GM12878 (cell line): ENCODE measurements at regions not wholly inside any gene's neighbourhood (a gene's known extent, or its start where the extent isn't known, plus 50 kb on each side); places are given as distances from the start of the nearest gene placed in this dataset.

Experiments used
- ATAC-seq: fragments of 200-7000 bp; cut with Tn5 transposase; 3 replicates; pipeline ENCODE4 v1.9.1; 2020; ENCODE audit warnings: mild to moderate bottlenecking, moderate library complexity
- BruUV-seq: library from RNA; stranded (reverse); fragments of 400-500 nt; replicated peaks from 2 replicates; lab custom pipeline; 2021; lab: Mats Ljungman, UMichigan
- CTCF ChIA-PET: fragments of 300-600 bp; sonication (Branson Sonifier 250); formaldehyde crosslinking; extraction: SDS; loops from one replicate; lab custom pipeline; 2021; ENCODE audit warnings: inconsistent platforms; lab: Yijun Ruan, JAX
- POLR2A ChIA-PET: fragments of 350-600 bp; formaldehyde crosslinking; extraction: SDS; loops from one replicate; lab custom pipeline; 2021; ENCODE audit warnings: inconsistent platforms; lab: Charles Lee
- RAD21 ChIA-PET: fragments of 300-600 bp; sonication (Branson Sonifier 250); formaldehyde crosslinking; loops from one replicate; lab custom pipeline; 2023; ENCODE audit warnings: antibody characterized with exemption; ENCODE audit not compliant: unreplicated experiment; lab: Charles Lee
- SMC1A ChIA-PET: fragments of 300-600 bp; sonication (Branson Sonifier 250); formaldehyde crosslinking; loops from one replicate; lab custom pipeline; 2023; ENCODE audit not compliant: unreplicated experiment, uncharacterized antibody; lab: Charles Lee
- DNase-seq: peaks from one replicate; pipeline ENCODE4 v3.0.0-alpha.2; 2011; ENCODE audit warnings: low read depth, low spot score
- FAIRE-seq: peaks from 3 replicates; lab custom pipeline; 2011; peaks lifted over from hg19 to GRCh38; lab: Jason Lieb, UNC
- H2AFZ ChIP-seq: 2 replicates; pipeline ENCODE4 v1.6.0; 2011; ENCODE audit warnings: low read depth, low read length, control low read depth; ENCODE audit not compliant: control insufficient read depth
- H3K27ac ChIP-seq: 2 replicates; pipeline ENCODE4 v1.5.1; 2011; ENCODE audit warnings: control low read depth; ENCODE audit not compliant: control insufficient read depth, insufficient read depth
- H3K27me3 ChIP-seq, 2 experiments: replicated peaks in 1 of 2; 2 replicates each; pipeline versions ENCODE4 v1.6.0 to v1.6.1; 2011; ENCODE audit warnings: low read length in 1 of 2; ENCODE audit not compliant: control insufficient read depth in 2 of 2, insufficient read depth in 2 of 2
- H3K36me3 ChIP-seq, 2 experiments: 2 replicates each; pipeline ENCODE4 v1.5.1; 2011; ENCODE audit warnings: low read length in 1 of 2; ENCODE audit not compliant: control insufficient read depth in 2 of 2, insufficient read depth in 2 of 2
- H3K4me1 ChIP-seq: 2 replicates; pipeline ENCODE4 v1.6.1; 2011; ENCODE audit warnings: mild to moderate bottlenecking, low read length, moderate library complexity, mixed read lengths; ENCODE audit not compliant: control insufficient read depth, insufficient read depth
- H3K4me2 ChIP-seq: 2 replicates; pipeline ENCODE4 v1.6.0; 2011; ENCODE audit warnings: control low read depth; ENCODE audit not compliant: control insufficient read depth, insufficient read depth
- H3K4me3 ChIP-seq: fragments of 200-600 bp; sonication (generic); 2 replicates; pipeline ENCODE4 v1.5.1; 2016
- H3K79me2 ChIP-seq: 2 replicates; pipeline ENCODE4 v1.6.0; 2011; ENCODE audit warnings: low read length; ENCODE audit not compliant: control insufficient read depth, insufficient read depth
- H3K9ac ChIP-seq: 2 replicates; pipeline ENCODE4 v1.8.0; 2011; ENCODE audit warnings: low read length, control low read depth, mixed read lengths; ENCODE audit not compliant: control insufficient read depth, insufficient read depth
- H3K9me3 ChIP-seq: replicated peaks from 3 replicates; pipeline ENCODE4 v1.5.1; 2011; ENCODE audit warnings: mild to moderate bottlenecking, low read length; ENCODE audit not compliant: control insufficient read depth, insufficient read depth
- H4K20me1 ChIP-seq: 2 replicates; pipeline ENCODE4 v1.6.0; 2011; ENCODE audit not compliant: control insufficient read depth, insufficient read depth
- ESRRA ChIP-seq: IDR thresholded peaks from 2 replicates; pipeline ENCODE4 v1.6.1; 2012; ENCODE audit warnings: mild to moderate bottlenecking, low read length, improper control_type of control experiment
- FOXK2 ChIP-seq: fragments of 450-650 bp; IDR thresholded peaks from 2 replicates; pipeline ENCODE4 v1.6.1; 2017; ENCODE audit warnings: mild to moderate bottlenecking, moderate library complexity
- KLF5 ChIP-seq: fragments of 450-650 bp; IDR thresholded peaks from 2 replicates; pipeline ENCODE4 v1.6.1; 2014; ENCODE audit warnings: mild to moderate bottlenecking; ENCODE audit not compliant: partially characterized antibody
- NR2C1 ChIP-seq: fragments of 450-650 bp; IDR thresholded peaks from 2 replicates; pipeline ENCODE4 v1.6.1; 2017; ENCODE audit warnings: antibody characterized with exemption, mild to moderate bottlenecking, moderate library complexity
- POLR2A ChIP-seq: IDR thresholded peaks from 2 replicates; pipeline ENCODE4 v1.6.1; 2011; ENCODE audit warnings: low read depth, mild to moderate bottlenecking, low read length
- POLR2AphosphoS5 ChIP-seq: IDR thresholded peaks from 2 replicates; pipeline ENCODE4 v1.6.1; 2011; ENCODE audit warnings: mild to moderate bottlenecking, low read length, inconsistent platforms
- RELA ChIP-seq: fragments of 450-650 bp; IDR thresholded peaks from 2 replicates; pipeline ENCODE4 v1.8.0; 2014; ENCODE audit warnings: borderline replicate concordance; ENCODE audit not compliant: partially characterized antibody
- SMC3 ChIP-seq: IDR thresholded peaks from 2 replicates; pipeline ENCODE4 v1.6.1; 2011; ENCODE audit warnings: low read length, improper control_type of control experiment, borderline replicate concordance
- SUZ12 ChIP-seq: fragments of 200-600 bp; sonication (generic); IDR thresholded peaks from one replicate; pipeline ENCODE4 v1.6.1; 2018; ENCODE audit warnings: antibody characterized with exemption, mild to moderate bottlenecking; ENCODE audit not compliant: unreplicated experiment
- ZNF217 ChIP-seq: fragments of 450-650 bp; IDR thresholded peaks from 2 replicates; pipeline ENCODE4 v1.6.1; 2017; ENCODE audit warnings: antibody characterized with exemption, mild to moderate bottlenecking
- WGBS: methylation state at CpG from one replicate; pipeline ENCODE4 v1.1.6; 2016; ENCODE audit warnings: low lambda C conversion rate; ENCODE audit not compliant: insufficient replicate concordance, insufficient coverage; ENCODE audit errors: missing lambda C conversion rate; 5-methylcytosine and 5-hydroxymethylcytosine counted together
- in situ Hi-C: fragments of 300-500 bp; cut with MboI; formaldehyde crosslinking; loops from 9 replicates; pipeline ENCODE4 v1.14.3; 2018; ENCODE audit warnings: mixed read lengths
- intact Hi-C: fragments of 100-400 bp; cut with micrococcal nuclease; formaldehyde crosslinking; loops from one replicate; pipeline ENCODE4 v1.14.2; 2022; ENCODE audit not compliant: unreplicated experiment

DNA sequence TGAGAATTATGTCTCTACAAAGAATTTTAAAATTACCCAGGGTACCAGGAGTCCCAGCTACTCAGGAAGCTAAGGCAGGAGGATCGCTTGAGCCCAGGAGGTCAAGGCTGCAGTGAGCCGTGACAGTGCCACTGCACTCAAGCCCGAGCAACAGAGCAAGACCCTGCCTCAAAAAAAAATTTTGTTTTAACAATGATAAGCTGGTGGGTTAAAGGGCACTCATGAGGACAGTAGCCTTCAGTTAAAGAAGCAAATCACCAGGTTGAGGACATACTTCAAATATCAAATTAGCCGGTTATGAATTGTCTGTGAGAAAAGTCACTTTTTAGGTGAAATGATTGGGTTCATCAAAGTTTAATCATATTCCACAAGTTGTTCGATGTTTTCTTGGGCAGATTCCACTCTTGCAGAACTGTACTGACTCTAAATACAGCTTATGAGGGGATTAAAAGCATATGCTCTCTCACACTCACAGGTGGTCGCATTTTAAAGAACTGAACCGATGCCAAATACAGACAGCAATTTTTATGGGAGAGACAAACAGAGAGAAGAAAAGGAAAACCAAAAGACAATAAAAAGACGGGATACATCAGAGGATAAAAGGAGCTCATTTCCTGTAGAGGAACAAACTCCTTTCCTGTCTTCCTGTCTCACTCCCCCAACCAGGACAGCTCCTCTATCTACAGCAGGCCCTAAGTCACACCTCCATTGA lies 582.8 kb upstream of the NRP1 start:
- BruUV-seq = no TSS peak
- no peak overlapping the region for H3K27ac ChIP-seq
- no peak for TF ChIP-seq KLF5
- TF ChIP-seq ZNF217 = no peak
- no peak for TF ChIP-seq ESRRA
- TF ChIP-seq SMC3 = no peak
- no peak for TF ChIP-seq FOXK2
- no peak for TF ChIP-seq POLR2A
- no peak for TF ChIP-seq RELA
- TF ChIP-seq NR2C1 = no peak
- no peak for TF ChIP-seq SUZ12
- no peak for TF ChIP-seq POLR2AphosphoS5
- POLR2A ChIA-PET = no interaction called here
- no peak overlapping the region for H3K4me2 ChIP-seq
- SMC1A ChIA-PET = interaction anchor here (0.8 to 1.5 kb wide), 3 partner anchors 9 to 32 kb away, joined by 3 to 4 read pairs (median 3); no protein-coding TSS in a partner anchor
- no peaks in the 10 kb centered on the region for H3K4me1 ChIP-seq
- RAD21 ChIA-PET = interaction anchor here (0.7 to 0.8 kb wide), 2 partner anchors 9 to 26 kb away, joined by 3 to 4 read pairs; no protein-coding TSS in a partner anchor
- no peak overlapping the region for H3K9ac ChIP-seq
- H4K20me1 ChIP-seq = no peaks in the 10 kb centered on the region
- ATAC-seq (no peak), DNase-seq (no peak), FAIRE-seq (no peak)
- H3K9me3 ChIP-seq = no peaks in the 10 kb centered on the region
- H3K79me2 ChIP-seq = no peaks in the 10 kb centered on the region
- H3K4me3 ChIP-seq = no peak overlapping the region
- H3K36me3 ChIP-seq = no peaks in the 10 kb centered on the region
- in situ Hi-C loops (no loop called here), intact Hi-C loops (no loop called here)
- CTCF ChIA-PET = interaction anchor here (1.4 kb wide), 2 partner anchors 9 kb away, joined by 3 to 7 read pairs; no protein-coding TSS in a partner anchor
- no peak overlapping the region for H2AFZ ChIP-seq
- whole genome bisulfite sequencing = 20% methylated on average over 8 of the region's 8 CpGs
- H3K27me3 ChIP-seq = no peaks in the 10 kb centered on the region
